OCI-LY3 (cell line): ENCODE measurements at regions not wholly inside any gene's neighbourhood (a gene's known extent, or its start where the extent isn't known, plus 50 kb on each side); places are given as distances from the start of the nearest gene placed in this dataset.

Experiments
- H2AFZ ChIP-seq: fragments of 200-600, 300-600 bp; shearing (Covaris generic); 2 replicates; pipeline ENCODE4 v1.6.0; 2014; ENCODE audit warnings: antibody characterized with exemption, low read depth, low read length
- H3K27ac ChIP-seq: fragments of 200-600, 300-600 bp; sonication (generic); 2 replicates; pipeline ENCODE4 v1.5.1; 2014; ENCODE audit warnings: mild to moderate bottlenecking, low read length, moderate library complexity, mixed read lengths
- H3K27me3 ChIP-seq: fragments of 200-600, 300-600 bp; sonication (generic); 2 replicates; pipeline ENCODE4 v1.6.1; 2014; ENCODE audit warnings: low read depth, low read length, mixed read lengths
- H3K36me3 ChIP-seq: fragments of 200-600, 300-600 bp; sonication (generic); replicated peaks from 2 replicates; pipeline ENCODE3; 2014; ENCODE audit warnings: low read depth, low read length, mixed read lengths
- H3K4me1 ChIP-seq: fragments of 300-600, 200-600 bp; sonication (generic); 2 replicates; pipeline ENCODE4 v1.6.1; 2014; ENCODE audit warnings: low read length, mixed read lengths
- H3K4me2 ChIP-seq: fragments of 200-600, 300-600 bp; sonication (generic); 2 replicates; pipeline ENCODE4 v1.6.1; 2014; ENCODE audit warnings: low read length, mixed read lengths
- H3K4me3 ChIP-seq: fragments of 300-600, 200-600 bp; sonication (generic); 2 replicates; pipeline ENCODE4 v1.5.1; 2014; ENCODE audit warnings: antibody characterized with exemption, mild to moderate bottlenecking, low read length, moderate library complexity
- H3K79me2 ChIP-seq: fragments of 300-600, 200-600 bp; shearing (Covaris generic); 2 replicates; pipeline ENCODE4 v1.6.1; 2014; ENCODE audit warnings: mild to moderate bottlenecking, low read length, mixed read lengths
- H3K9ac ChIP-seq: fragments of 300-600, 200-600 bp; shearing (Covaris generic); 2 replicates; pipeline ENCODE4 v1.6.0; 2014; ENCODE audit warnings: mild to moderate bottlenecking, low read length, moderate library complexity
- H3K9me3 ChIP-seq: fragments of 200-600, 300-600 bp; shearing (Covaris generic); 2 replicates; pipeline ENCODE4 v1.6.1; 2014; ENCODE audit warnings: low read length, mixed read lengths; ENCODE audit not compliant: insufficient read depth
- H4K20me1 ChIP-seq: fragments of 200-600, 300-600 bp; sonication (generic); 2 replicates; pipeline ENCODE4 v1.6.1; 2016; ENCODE audit warnings: low read length, mixed read lengths; ENCODE audit not compliant: insufficient read depth
- EZH2phosphoT487 ChIP-seq: fragments of 200-600 bp; shearing (Covaris generic); IDR thresholded peaks from 2 replicates; pipeline ENCODE4 v1.6.1; 2018; ENCODE audit warnings: antibody characterized with exemption, mixed run types, low read depth
- TF ChIP-seq, protein P1 (sequence below): fragments of 200-600, 300-600 bp; sonication (generic); IDR thresholded peaks from 2 replicates; pipeline ENCODE4 v1.5.1; 2014; ENCODE audit warnings: antibody characterized with exemption, low read length, low read depth

- Histone ChIP-seq H3K4me2 (no peak overlapping the region), H2AFZ (no peak overlapping the region), H3K4me3 (no peak overlapping the region), H3K4me1 (no peaks in the 10 kb centered on the region), H3K27ac (no peak overlapping the region), H3K9ac (no peak overlapping the region), H3K27me3 (peaks cover 74% of the 10 kb centered on the region), H3K79me2 (no peaks in the 10 kb centered on the region), H4K20me1 (peaks cover 2% of the 10 kb centered on the region; the same call in 1 of the 2 replicates), H3K36me3 (no peaks in the 10 kb centered on the region), H3K9me3 (no peaks in the 10 kb centered on the region)
- no peak for TF ChIP-seq EZH2phosphoT487
- TF ChIP-seq, protein P1, sequence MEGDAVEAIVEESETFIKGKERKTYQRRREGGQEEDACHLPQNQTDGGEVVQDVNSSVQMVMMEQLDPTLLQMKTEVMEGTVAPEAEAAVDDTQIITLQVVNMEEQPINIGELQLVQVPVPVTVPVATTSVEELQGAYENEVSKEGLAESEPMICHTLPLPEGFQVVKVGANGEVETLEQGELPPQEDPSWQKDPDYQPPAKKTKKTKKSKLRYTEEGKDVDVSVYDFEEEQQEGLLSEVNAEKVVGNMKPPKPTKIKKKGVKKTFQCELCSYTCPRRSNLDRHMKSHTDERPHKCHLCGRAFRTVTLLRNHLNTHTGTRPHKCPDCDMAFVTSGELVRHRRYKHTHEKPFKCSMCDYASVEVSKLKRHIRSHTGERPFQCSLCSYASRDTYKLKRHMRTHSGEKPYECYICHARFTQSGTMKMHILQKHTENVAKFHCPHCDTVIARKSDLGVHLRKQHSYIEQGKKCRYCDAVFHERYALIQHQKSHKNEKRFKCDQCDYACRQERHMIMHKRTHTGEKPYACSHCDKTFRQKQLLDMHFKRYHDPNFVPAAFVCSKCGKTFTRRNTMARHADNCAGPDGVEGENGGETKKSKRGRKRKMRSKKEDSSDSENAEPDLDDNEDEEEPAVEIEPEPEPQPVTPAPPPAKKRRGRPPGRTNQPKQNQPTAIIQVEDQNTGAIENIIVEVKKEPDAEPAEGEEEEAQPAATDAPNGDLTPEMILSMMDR, result no peak
Measured at GRCh38 chr2:39516347-39517101, 79.4 kb upstream of the MAP4K3 start.

- Histone ChIP-seq H3K4me1 (no peaks in the 10 kb centered on the region), H3K79me2 (no peaks in the 10 kb centered on the region), H3K27me3 (peaks cover 69% of the 10 kb centered on the region), H4K20me1 (peaks cover 2% of the 10 kb centered on the region; the same call in 1 of the 2 replicates), H3K4me3 (no peak overlapping the region), H3K27ac (no peak overlapping the region), H3K9me3 (no peaks in the 10 kb centered on the region), H2AFZ (no peak overlapping the region), H3K4me2 (no peak overlapping the region), H3K36me3 (no peaks in the 10 kb centered on the region), H3K9ac (no peak overlapping the region)
- TF ChIP-seq, protein P1, result no peak
- TF ChIP-seq EZH2phosphoT487, result no peak
Measured at GRCh38 chr2:39517102-39517436, 80.0 kb upstream of the MAP4K3 start.

GRCh38 chr2:39517622-39518021, 80.5 kb upstream of the MAP4K3 start:
- H3K36me3 ChIP-seq, result no peaks in the 10 kb centered on the region
- H4K20me1 ChIP-seq, result peaks cover 2% of the 10 kb centered on the region; the same call in 1 of the 2 replicates
- no peak overlapping the region for H3K4me2 ChIP-seq
- H3K4me1 ChIP-seq, result no peaks in the 10 kb centered on the region
- H3K27me3 ChIP-seq, result peaks cover 65% of the 10 kb centered on the region
- TF ChIP-seq EZH2phosphoT487, result no peak
- TF ChIP-seq, protein P1, result no peak
- no peaks in the 10 kb centered on the region for H3K79me2 ChIP-seq
- no peaks in the 10 kb centered on the region for H3K9me3 ChIP-seq
- H2AFZ ChIP-seq, result no peak overlapping the region
- no peak overlapping the region for H3K27ac ChIP-seq
- H3K4me3 ChIP-seq, result no peak overlapping the region
- no peak overlapping the region for H3K9ac ChIP-seq

DNA sequence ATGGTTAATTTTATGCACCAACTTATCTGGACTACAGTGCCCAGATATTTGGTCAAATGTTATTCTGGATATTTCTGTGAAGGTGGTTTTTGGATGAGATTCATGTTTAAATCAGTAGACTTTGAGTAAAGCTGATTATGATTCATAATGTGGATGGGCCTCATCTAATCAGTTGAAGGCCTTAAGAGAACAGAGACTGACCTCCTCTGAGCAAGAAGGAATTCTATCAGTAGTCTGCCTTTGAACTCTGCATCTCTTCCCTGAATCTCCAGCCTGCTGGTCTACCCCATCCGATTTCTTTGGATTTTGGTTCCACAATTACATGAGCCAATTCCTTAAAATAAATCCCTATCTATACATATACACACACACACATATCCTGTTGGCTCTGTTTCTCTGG, 82.8 kb upstream of the MAP4K3 start:
- TF ChIP-seq, protein P1, result no peak
- no peak for TF ChIP-seq EZH2phosphoT487
- peaks cover 44% of the 10 kb centered on the region for H3K27me3 ChIP-seq
- H3K36me3 ChIP-seq, result no peaks in the 10 kb centered on the region

More for the DNA sequence above, 82.8 kb upstream of the MAP4K3 start:
- Histone ChIP-seq H3K79me2 (no peaks in the 10 kb centered on the region), H3K27ac (no peak overlapping the region), H3K4me3 (no peak overlapping the region), H3K4me1 (no peaks in the 10 kb centered on the region), H3K9me3 (no peaks in the 10 kb centered on the region), H2AFZ (no peak overlapping the region), H3K4me2 (no peak overlapping the region), H3K9ac (no peak overlapping the region), H4K20me1 (no peaks in the 10 kb centered on the region)
